HFF-Myc (cell line): ENCODE measurements at regions not wholly inside any gene's neighbourhood (a gene's known extent, or its start where the extent isn't known, plus 50 kb on each side); places are given as distances from the start of the nearest gene placed in this dataset.

Source experiments
- DNase-seq: peaks from one replicate; pipeline ENCODE4 v3.0.0-alpha.2; 2011; ENCODE audit warnings: low read depth; ENCODE audit errors: extremely low read depth
- H3K4me3 ChIP-seq: replicated peaks from 2 replicates; pipeline ENCODE4 v1.5.1; 2011; ENCODE audit warnings: low read depth, mild to moderate bottlenecking, control low read depth, low read length
- CTCF ChIP-seq: IDR thresholded peaks from 2 replicates; pipeline ENCODE4 v1.5.1; 2012; ENCODE audit warnings: mild to moderate bottlenecking, low read depth, low read length, control low read depth; ENCODE audit errors: missing control alignments

GRCh38 chr6:50213146-50213545 lies 163.4 kb upstream of the DEFB112 start:
- no peak overlapping the region for H3K4me3 ChIP-seq
- DNase-seq = no peak
- no peak for TF ChIP-seq CTCF

- no peak for TF ChIP-seq CTCF
- no peak for DNase-seq
- no peak overlapping the region for H3K4me3 ChIP-seq
These were observed 165.2 kb upstream of the DEFB112 start for GRCh38 chr6:50214937-50215336.

DNA sequence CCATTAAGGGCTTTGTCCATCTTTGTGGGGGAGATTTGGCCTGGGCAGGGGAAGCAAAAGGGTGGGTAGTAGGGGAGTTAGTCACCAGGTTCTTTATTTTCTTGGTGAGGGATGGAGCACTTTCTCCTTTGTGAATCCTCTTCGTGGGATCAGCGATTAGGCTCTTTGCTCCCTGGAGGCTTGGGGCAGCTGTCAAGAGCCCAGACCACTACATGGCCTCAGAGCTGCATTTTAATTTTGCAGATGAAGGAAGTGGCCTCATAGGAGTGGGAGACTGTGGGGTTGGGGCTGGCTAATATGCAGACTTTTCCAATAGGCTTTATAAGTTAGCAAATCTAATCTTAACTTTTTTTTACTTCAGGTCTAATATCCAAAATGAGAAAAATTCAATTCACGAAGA lies 168.1 kb upstream of the DEFB112 start:
- TF ChIP-seq CTCF = no peak
- no peak overlapping the region for H3K4me3 ChIP-seq
- DNase-seq = no peak

GRCh38 chr6:50236164-50236563 lies 186.4 kb upstream of the DEFB112 start:
- no peak for TF ChIP-seq CTCF
- DNase-seq = no peak
- H3K4me3 ChIP-seq = no peak overlapping the region

DNA sequence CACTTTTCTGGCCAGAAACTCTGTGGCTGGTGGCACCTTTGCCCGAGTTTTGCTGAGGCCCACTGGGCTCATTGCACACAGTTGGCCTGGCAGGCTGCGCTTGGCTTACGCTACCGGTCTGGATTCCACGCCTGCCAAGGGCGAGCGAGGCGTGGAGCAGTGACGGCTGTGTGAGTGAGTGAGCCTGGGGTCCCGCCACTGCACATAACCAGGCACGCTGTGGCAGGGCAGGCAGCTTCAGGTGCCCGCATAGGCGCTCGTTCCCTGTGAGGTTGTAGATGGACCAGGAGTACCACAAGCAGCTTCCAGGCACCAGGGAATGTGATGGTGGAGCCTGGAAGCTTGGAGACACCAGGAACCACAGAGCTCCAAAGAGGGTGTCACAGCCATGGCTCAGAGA lies 190.1 kb upstream of the DEFB112 start:
- DNase-seq = no peak
- no peak overlapping the region for H3K4me3 ChIP-seq
- TF ChIP-seq CTCF = no peak

DNA sequence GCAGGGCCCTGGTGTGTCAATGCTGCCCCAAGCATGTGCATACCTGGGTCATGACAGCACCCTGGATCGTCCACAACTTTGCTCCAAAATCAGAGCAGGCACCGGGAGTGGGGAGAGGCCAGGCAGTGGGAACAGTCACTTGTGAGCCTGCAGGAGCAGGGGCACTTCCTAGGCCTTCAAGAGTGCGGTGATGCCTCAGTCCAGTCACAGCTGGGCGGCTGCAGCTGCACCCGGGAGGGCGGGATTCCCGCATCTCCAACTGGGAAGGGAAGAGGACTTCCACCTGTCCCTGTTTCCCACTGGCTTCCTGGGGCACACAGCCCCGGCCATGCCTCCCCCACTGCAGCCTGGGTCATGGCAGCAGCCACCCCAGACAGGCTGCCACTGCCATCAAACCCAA lies 191.3 kb upstream of the DEFB112 start:
- no peak for DNase-seq
- no peak for TF ChIP-seq CTCF
- H3K4me3 ChIP-seq = no peak overlapping the region

GRCh38 chr6:50249493-50249892 lies 199.8 kb upstream of the DEFB112 start:
- no peak for TF ChIP-seq CTCF
- DNase-seq = no peak
- no peak overlapping the region for H3K4me3 ChIP-seq
